HG02610 (cell line): ENCODE measurements at regions not wholly inside any gene's neighbourhood (a gene's known extent, or its start where the extent isn't known, plus 50 kb on each side); places are given as distances from the start of the nearest gene placed in this dataset.

ENCODE experiments used
- ATAC-seq: cut with Tn5 transposase; IDR thresholded peaks from one replicate; pipeline ENCODE4 v1.9.1; 2021; ENCODE audit warnings: mild to moderate bottlenecking, moderate library complexity; ENCODE audit not compliant: unreplicated experiment

DNA sequence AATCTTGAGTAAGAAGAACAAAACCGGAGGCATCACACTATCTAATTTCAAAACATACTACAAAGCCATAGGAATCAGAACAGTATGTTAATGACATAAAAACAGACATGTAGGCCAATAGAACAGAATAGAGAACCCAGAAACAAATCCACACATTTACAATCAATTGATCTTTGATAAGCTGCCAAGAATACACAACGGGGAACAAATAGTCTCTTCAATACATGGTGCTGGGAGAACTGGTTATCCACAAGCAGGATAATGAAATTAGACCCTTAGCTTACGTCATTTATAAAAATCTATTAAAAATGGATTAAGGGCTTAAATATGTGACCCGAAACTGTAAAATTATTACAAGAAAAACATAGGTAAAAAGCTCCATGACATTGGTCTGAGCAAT, 417.7 kb downstream of the INSC start:
- ATAC-seq = no peak

DNA sequence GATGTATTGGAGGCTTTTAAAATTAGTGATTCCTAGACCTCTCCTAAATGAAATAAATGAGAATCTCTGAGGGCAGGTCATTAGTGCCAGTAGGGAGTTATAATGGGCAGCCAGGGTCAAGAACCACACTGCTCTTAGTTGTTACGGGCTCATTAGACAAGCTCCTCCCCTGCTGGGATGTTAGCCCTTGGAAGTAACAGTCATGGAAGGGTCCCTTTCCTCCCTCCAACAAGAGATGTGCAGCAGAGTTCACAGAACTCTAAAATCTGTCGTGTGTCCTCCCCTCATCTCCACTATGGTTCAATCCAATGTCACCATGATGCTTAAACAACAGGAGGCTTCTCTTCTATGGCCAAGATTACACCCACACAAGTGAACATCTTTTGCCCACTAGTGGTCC, 419.5 kb downstream of the INSC start:
- no peak for ATAC-seq

DNA sequence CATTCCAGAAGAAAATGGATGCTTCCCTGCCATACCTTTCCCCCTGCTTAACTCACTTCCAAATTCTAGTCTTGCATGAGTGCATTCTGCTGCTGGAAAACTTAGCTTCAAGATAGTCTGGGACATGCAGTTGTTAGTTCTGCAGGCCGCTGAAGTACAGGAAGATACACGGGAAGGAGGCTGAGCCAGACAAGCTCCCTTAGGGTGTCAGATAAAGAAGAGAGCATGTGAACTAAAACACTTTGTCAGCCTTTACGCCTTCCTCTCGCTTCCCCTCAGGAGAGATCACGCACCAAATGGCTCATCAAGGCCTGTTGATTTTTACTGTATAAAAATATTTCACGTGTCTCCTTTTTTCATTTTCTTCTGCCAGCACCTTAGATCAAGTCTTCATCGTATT, 420.7 kb downstream of the INSC start:
- ATAC-seq = no peak

DNA sequence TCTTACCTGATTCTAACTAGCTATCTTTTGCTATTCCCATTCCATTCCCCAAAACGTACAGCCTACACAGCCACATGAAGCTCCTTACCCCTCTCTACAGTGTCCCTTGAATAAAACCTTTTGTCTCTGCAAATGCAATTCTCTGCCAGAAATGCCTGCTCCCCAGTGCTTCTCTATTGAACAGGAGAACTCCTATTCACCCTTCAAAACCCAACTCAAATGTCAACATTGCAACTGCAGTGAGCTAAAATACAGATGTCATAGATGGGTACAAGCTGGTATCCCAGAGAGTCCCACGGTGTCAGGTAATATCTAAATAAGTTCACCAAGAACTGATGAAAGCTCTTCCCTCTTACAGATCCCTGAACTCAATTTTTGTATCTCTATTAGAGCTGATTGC, 421.7 kb downstream of the INSC start:
- ATAC-seq = no peak

DNA sequence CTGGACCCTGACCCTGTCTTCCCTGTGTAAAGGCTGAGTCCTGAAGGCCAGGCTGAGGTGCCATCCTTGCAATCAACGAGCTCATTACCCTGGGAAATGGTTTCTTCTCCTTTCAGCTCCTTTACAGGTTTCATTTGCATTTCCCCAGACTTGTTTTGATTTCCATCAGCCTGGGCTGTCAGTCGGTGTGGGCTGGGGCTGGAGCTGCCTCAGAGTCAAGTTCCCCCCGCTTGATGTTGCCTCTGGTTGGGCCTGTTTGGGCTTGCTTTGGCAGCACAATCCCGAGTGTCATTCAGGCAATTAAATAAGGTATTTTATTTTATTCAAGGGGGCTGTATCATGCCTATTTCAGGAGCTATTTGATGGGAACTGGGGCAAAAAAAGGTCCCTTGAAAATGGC, 424.9 kb downstream of the INSC start:
- ATAC-seq = no peak

DNA sequence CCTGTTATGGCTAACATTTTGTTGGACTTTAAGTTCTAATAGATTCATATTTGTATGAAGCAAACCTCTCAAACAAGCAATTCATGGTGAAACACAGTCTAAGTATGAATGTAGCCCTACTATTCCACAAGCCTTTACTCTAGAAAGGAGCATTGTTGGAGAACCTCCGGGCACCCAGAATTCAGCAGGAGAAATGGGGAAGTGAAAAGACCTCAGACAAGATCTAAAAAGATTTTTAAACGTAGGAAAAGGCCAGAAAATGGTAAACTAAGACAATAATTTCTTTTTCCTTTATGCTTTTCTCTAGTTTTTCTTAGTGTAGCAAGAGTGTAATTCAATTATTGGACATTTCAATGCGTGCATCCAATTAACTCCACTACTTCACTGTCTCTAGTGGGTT, 426.4 kb downstream of the INSC start:
- ATAC-seq = no peak

DNA sequence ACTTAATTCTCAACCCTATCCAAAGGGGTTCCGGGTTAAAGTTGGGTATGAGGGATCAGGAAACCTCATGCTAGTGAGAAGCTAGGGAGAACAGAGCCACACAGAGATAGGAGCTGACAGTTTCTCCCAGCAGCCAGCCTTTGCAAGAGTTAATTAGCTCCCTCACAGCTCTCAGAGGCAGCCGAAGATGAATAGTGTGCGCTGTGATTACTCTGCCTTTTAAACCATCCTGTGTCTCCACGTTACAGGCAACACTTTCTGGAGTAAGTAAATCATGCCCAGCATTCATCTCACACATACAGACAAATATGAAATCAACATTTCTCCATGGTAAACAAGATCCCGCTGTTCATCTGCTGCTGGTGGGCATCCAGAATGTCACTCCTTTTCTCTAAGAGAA, 429.6 kb downstream of the INSC start:
- ATAC-seq = no peak

DNA sequence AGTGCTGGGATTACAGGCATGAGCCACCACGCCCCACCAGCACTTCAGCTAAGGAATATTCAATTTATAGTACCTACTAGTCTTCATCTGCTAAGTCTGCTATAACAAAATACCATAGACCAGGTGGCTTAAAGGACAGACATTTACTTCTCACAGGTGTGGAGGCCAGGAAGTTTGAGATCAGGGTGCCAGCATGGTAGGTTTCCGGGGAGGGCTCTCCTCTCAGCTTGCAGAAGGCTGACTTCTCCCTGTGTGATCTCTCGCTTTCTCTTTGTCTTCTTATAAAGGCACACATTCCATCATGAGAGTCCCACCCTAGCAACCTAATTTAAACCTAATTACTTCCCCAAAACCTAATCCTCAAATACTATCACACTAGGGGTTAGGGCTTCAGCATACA, 433.0 kb downstream of the INSC start:
- no peak for ATAC-seq

DNA sequence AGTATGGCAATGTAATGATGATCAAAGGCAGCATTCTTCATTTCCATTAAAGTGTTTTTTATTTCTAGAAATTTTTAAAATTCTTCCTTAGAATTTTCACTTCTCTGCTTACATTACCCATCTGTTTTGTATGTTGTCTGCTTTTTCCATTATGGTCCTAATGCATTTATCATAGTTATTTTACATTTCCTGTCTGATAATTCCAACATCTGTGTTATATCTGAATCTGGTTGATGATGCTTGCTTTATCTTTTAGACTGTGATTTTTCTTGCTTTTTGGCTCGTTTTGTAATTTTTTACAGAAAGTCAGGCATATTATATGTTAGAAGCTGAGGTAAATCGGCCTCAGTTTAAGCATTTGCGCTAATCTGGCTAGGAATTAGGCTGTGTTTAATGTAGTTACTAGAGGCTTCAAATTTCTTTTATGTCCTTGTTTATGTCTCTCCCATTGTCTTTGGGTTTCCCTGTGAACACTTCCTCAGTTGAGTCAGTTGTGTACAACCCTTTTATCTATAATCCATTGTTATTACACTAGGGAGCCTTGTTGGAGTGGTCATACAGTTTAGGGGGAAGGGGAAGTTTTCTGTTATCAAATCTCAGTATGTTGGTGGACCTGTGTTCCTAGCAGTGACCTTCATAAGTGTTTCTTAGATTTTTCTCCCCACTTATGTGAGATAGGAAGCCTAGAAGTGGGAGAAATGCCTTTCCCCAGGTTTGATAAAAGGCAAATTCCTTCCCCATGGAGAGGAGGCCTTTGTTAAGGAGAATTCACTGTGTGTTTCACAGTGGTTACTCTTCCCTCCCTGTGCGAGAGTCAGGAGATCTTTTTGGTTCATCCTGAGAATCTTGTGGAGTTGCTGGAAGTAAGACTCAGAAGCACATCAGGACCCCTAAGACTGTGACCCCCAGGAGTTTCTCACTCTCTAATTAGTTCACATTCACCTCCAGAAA, 437.5 kb downstream of the INSC start:
- no peak for ATAC-seq

DNA sequence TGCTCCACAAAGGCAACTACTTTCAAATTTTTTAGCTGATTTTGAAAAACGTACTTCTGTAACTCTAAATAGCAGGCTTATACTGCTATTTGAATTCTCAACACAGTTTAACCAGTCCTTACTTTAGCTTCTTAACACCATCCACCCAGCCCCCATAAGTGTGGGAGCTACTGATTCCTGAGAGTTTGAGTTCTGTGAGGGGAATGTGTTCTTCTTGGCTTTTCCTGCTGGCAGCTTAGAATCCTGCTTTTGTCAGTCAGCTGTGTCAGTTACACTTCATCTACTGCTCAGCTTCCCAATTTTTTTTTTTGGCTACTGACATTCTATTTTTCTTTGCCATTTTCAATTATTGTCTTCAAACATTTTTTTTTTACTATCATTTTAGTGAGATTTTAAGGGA, 440.4 kb downstream of the INSC start:
- ATAC-seq = no peak

DNA sequence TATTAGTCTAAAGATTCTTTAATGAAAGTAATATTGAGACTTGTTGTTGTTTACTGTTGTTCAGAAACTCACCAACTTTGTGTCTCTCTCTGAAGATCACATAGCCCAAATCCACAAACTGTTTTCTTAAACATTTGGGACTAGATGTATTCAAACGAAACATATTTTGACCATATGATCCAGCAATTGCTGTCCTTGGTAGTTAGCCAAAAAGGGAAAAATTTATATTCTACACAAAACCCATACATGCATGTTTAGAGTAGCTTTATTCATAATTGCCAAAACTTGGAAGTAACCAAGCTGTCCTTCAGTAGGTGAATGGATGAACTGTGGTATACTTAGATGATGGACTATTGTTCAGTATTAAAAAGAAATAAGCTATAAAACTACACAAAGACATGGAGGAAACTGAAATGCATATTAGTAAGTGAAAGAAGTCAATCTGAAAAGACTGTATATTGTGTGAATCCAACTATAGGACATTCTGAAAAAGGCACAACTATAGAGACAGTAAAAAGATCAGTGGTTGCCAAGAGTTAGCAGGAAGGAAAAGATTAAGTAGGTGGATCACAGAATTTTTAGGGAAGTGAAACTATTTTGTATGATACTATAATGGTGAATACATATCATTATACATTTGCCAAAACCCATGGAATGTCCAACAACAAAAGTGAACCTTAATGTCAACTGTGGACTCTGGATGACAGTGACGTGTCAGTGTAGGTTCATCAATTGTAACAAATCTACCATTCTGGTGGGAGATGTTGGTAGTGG, 442.9 kb downstream of the INSC start:
- ATAC-seq = no peak

DNA sequence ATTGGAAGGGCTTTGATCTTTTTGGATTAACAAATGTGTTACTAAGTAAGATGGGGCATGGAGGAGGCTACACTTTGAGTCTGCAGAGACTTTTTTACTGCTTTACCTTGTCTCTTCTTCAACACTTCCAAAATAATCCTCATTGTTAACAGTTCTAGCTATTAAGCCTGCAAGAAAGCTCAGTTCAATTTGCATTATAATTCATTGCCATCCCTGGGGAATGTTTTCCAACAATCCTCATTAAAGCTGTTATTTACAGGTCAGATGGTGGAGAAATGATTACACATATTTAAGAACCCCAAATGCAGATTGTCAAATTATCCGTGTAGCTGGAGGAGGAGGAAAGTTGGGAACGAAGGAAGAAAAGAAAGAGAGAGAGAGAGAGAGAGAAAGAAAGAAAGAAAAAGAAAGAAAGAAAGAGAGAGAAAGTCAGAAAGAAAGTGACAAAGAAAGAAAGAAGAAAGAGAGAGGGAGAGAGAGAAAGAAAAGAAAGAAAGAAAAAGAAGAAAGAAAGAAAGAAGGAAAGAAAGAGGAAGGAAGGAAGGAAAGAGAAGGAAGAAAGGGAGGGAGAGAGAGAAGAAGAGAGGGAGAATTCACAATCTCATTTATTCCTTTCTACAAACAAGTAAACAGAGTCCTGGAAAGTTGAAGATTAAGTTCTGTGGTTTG, 443.9 kb downstream of the INSC start:
- no peak for ATAC-seq

DNA sequence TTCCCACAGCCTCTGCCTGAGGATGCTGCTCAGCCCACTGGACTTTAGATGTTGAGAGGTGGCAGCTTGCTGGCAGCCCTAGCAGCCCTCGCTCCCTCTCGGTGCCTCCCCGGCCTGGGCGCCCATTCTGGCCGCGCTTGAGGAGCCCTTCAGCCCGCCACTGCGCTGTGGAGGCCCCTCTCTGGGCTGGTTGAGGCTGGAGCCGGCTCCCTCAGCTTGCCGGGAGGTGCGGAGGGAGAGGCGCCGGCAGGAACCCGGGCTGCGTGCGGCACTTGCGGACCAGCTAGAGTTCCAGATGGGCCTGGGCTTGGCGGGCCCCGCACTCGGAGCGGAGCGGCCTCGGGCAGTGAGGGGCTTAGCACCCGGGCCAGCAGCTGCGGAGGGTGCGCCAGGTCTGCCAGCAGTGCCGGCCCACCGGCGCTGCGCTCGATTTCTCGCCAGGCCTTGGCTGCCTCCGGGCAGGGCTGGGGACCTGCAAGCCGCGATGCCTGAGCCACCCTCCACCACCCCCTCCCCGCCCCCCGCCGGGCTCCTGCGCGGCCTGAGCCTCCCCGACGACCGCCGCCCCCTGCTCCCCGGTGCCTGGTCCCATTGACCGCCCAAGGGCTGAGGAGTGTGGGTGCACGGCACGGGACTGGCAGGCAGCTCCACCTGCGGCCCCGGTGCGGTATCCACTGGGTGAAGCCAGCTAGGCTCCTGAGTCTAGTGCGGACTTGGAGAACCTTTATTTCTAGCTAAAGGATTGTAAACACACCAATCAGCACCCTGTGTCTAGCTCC, 446.2 kb downstream of the INSC start:
- ATAC-seq = no peak

DNA sequence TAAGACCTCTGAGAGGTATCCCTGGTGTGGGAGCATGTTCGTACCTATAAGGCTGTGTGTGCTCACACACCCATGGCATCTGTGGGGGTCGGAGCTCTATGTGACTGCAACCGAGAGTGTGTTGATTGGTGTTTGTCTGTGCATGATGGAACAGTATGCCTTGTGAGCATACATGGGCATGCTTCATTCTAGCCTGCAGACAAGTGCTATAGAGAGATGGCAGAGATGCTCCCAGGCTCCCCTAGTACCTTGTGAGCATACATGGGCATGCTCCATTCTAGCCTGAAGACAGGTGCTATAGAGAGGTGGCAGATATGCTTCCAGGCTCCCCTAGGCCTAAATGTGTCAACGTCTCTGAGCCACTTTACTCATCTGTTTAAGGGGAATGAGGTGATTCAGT, 447.5 kb downstream of the INSC start:
- ATAC-seq = no peak

DNA sequence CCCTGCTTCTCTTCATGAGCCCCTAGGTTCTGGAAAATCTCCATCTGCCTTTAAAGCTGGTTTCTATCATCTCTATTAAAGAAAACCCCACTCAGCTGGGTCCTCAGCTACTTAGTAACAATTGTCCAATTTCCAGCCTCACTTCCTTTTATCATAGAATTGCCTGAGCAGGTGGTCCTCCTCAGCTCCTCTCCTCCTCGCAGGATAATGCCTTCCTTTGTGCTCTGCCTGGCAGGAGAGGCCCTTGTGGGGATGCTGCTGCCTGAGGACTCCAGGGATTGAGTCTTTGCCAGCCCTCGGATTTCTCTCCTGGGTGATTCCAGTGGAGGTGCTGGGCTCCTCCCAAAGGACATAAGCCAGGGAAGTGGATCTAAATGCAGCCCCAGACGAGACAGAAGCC, 448.3 kb downstream of the INSC start:
- ATAC-seq = no peak

DNA sequence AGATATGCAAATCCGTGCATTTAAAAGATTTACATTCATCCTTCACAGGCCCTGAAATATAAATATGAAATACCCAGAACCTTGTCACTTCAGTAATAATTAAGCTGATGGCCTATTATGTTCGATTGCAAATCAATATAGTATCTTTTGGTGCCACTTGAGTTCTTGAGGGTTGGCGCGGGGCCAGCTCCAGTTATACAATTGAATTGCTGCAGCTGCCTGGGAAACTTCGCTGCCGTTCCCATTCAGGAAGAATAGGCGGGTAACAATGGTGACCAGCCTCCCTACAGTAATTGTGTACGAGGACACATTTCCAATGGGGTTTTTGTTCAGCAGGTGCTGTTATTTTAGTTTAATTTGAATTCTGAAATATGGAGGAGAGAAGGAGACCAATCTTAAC, 451.2 kb downstream of the INSC start:
- ATAC-seq = no peak

DNA sequence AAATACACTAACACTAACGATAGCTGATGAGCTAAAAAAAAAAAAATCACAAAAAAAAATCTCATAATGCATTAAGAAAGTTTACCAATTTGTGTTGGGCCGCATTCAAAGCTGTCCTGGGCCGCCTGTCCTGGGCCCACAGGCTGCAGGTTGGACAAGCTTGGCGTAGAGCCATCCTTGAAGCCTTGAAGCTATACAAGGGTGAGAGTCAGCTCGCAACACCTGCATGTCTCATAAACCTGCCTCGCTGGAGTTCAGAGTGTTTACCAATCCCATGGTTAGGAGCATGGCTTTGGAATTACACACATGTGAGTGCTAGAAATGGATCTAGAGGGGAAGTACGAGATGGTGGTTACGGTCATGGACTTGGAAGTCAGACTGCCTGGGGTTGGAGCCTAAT, 453.7 kb downstream of the INSC start:
- ATAC-seq = no peak

DNA sequence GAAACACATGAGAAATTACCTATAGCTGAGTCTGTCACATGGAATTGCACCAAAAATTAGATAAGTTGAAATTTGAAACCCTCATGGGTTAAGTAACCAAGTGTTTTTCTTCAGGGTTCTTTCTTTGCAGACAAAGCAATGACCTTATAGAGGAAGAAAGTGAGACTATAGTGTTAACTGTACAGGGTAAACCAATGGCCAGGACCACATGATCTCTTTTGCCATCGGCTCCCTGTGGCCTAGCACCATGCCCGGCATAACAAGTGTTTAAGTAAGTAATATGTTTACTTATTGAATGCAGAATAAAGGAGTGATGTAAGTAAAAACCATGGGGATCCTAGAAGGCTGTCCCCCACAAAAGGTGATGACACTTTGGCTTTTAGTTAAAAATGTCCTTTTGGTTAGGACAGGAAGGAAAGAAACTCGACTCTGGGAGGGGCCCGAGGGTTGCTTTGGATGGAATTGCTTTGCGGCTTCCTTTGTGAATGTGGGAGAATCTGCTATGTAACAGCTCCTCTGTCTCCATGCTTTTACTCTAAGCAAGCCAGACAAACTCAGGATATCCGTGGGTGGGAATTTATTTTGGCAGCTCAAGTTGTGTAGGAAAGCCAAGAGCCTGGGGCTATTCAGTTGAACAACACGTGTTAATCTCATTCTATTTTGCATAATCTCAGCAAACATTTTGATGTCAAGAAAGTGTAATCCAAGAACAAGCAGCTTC, 454.7 kb downstream of the INSC start:
- no peak for ATAC-seq

DNA sequence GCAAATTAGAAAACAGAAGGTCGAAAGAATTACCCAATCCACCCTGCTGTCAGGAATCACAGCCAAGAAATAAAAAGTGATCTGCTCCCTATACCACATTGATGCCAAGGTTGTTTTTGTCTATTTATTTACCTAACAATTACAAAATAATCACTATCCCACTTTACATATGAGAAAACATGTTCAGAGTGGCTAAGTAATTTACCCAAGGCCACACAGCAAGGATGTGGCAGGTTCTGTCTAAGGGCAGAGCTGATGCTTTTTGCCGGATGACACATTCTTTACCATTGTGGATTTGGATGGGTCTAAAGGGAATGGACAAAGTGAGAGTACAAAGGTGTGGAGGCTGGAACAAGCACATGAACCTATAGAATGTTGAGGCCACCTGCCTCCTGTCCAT, 460.7 kb downstream of the INSC start:
- ATAC-seq = no peak

DNA sequence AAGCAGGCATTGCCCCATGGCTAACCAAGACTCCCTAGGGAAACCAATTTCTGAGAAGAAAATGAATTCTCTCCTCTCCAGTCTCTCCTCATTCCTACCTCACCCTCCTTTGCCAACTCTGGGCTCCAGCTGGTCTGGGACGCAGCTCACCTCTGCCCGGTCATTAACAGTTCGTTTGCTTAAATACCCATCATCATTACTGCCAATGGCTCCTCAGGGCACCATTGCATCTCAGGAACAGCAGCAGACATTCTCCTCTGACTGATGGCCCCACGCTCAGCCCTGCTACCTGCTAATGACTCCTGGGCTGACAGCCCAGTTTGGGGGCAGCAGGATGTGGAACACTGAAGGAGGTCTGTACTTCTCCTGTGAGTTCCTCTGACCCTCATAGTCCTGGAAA, 462.0 kb downstream of the INSC start:
- no peak for ATAC-seq
